Endothelial cell (in vitro differentiated cells): ENCODE measurements at regions not wholly inside any gene's neighbourhood (a gene's known extent, or its start where the extent isn't known, plus 50 kb on each side); places are given as distances from the start of the nearest gene placed in this dataset.

Experiments used
- DNase-seq: peaks from one replicate; pipeline ENCODE4 v3.0.0; 2021; ENCODE audit warnings: low spot score
- H3K27ac Mint-ChIP-seq: one replicate; pipeline ENCODE4 v1.8.0; 2021; ENCODE audit warnings: mixed read lengths, inconsistent platforms; ENCODE audit not compliant: unreplicated experiment
- H3K27me3 Mint-ChIP-seq: one replicate; pipeline ENCODE4 v1.8.0; 2021; ENCODE audit warnings: mild to moderate bottlenecking, moderate library complexity, mixed read lengths, inconsistent platforms; ENCODE audit not compliant: unreplicated experiment
- H3K36me3 Mint-ChIP-seq: one replicate; pipeline ENCODE4 v1.8.0; 2021; ENCODE audit warnings: mild to moderate bottlenecking, low read depth, mixed read lengths, inconsistent platforms; ENCODE audit not compliant: unreplicated experiment
- H3K4me1 Mint-ChIP-seq: one replicate; pipeline ENCODE4 v1.8.0; 2021; ENCODE audit warnings: mild to moderate bottlenecking, mixed read lengths, inconsistent platforms; ENCODE audit not compliant: unreplicated experiment
- H3K4me3 Mint-ChIP-seq: one replicate; pipeline ENCODE4 v1.8.0; 2021; ENCODE audit warnings: mild to moderate bottlenecking, mixed read lengths, inconsistent platforms; ENCODE audit not compliant: unreplicated experiment
- H3K9me3 Mint-ChIP-seq: one replicate; pipeline ENCODE4 v1.8.0; 2021; ENCODE audit warnings: mixed read lengths, inconsistent platforms; ENCODE audit not compliant: unreplicated experiment
- TF ChIP-seq, protein P1 (sequence below): fragments of 200-600 bp; sonication (generic); IDR thresholded peaks from one replicate; pipeline ENCODE4 v1.5.0; 2021; ENCODE audit warnings: antibody characterized with exemption; ENCODE audit not compliant: unreplicated experiment

DNA sequence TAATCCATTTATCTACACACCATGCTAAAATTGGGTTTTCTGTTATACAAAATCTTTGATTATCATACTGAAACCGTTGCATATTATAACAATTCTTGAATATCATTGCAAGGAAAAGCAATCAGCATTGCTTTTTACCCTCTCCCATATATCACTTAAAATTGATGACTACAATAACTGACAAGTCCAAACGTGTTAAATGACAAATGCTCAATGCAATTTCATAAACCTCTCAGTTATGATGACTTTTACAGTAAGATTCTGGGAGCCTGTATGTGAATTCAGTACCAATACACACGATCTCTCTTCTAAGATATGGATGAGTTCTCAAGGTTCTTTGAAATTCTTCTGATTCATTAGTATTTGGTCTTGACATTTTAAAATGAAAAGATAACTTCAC, 368.5 kb upstream of the TRIB2 start:
- H3K36me3 Mint-ChIP-seq = no peaks in the 10 kb centered on the region
- H3K27me3 Mint-ChIP-seq = no peaks in the 10 kb centered on the region
- H3K4me1 Mint-ChIP-seq = no peaks in the 10 kb centered on the region
- H3K4me3 Mint-ChIP-seq = no peak overlapping the region
- TF ChIP-seq, protein P1, sequence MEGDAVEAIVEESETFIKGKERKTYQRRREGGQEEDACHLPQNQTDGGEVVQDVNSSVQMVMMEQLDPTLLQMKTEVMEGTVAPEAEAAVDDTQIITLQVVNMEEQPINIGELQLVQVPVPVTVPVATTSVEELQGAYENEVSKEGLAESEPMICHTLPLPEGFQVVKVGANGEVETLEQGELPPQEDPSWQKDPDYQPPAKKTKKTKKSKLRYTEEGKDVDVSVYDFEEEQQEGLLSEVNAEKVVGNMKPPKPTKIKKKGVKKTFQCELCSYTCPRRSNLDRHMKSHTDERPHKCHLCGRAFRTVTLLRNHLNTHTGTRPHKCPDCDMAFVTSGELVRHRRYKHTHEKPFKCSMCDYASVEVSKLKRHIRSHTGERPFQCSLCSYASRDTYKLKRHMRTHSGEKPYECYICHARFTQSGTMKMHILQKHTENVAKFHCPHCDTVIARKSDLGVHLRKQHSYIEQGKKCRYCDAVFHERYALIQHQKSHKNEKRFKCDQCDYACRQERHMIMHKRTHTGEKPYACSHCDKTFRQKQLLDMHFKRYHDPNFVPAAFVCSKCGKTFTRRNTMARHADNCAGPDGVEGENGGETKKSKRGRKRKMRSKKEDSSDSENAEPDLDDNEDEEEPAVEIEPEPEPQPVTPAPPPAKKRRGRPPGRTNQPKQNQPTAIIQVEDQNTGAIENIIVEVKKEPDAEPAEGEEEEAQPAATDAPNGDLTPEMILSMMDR = no peak
- no peak overlapping the region for H3K27ac Mint-ChIP-seq
- DNase-seq = no peak
- no peaks in the 10 kb centered on the region for H3K9me3 Mint-ChIP-seq

DNA sequence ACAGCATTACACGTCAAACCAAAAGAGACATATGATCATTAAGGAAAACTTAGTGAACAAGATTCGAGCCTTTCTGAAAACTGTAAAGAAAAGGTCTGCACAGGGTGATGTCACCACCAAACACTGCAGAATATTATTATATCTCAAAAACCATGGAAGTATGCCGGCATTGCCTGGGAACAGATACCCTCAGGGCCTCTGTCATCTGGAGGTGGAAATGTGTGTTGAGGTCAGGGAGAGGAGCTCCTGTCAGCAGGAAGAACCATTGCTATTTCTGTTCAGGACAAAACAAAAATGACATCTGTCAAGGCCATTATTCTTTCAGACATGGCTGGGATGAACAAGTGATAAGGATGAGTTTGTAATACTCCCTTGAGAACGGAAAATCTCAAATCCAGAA, 365.9 kb upstream of the TRIB2 start:
- Mint-ChIP-seq H3K27me3 (no peaks in the 10 kb centered on the region), H3K27ac (no peak overlapping the region), H3K4me3 (no peak overlapping the region), H3K9me3 (no peaks in the 10 kb centered on the region), H3K36me3 (no peaks in the 10 kb centered on the region), H3K4me1 (no peaks in the 10 kb centered on the region)
- no peak for DNase-seq
- TF ChIP-seq, protein P1 = no peak

DNA sequence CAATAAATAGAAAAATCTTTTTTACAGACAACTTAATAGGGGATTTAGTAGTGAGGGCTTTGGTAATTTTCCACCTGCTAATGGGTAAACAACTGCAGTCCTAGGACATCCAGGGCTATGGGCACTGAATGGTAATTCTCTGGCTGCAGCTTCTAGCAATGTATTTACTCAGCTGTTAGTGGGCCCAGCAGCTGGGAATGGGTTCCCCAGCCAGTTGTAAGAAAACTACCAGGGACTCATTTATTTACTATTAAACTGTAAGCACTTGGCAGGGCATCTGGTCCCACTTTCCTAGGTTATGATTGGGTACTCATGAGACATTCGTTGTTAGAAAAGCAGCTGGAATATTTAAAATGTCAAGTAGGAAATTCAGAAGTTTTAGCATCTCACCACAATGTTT, 363.8 kb upstream of the TRIB2 start:
- Mint-ChIP-seq H3K27ac (no peak overlapping the region), H3K27me3 (peaks cover 2% of the 10 kb centered on the region), H3K4me3 (no peak overlapping the region), H3K36me3 (no peaks in the 10 kb centered on the region), H3K9me3 (no peaks in the 10 kb centered on the region), H3K4me1 (no peaks in the 10 kb centered on the region)
- DNase-seq = no peak
- TF ChIP-seq, protein P1 = no peak

- H3K4me3 Mint-ChIP-seq = no peak overlapping the region
- H3K27ac Mint-ChIP-seq = no peak overlapping the region
- peaks cover 2% of the 10 kb centered on the region for H3K27me3 Mint-ChIP-seq
- no peak for DNase-seq
- no peaks in the 10 kb centered on the region for H3K36me3 Mint-ChIP-seq
- TF ChIP-seq, protein P1 = no peak
- no peaks in the 10 kb centered on the region for H3K9me3 Mint-ChIP-seq
- H3K4me1 Mint-ChIP-seq = no peaks in the 10 kb centered on the region
Measured at GRCh38 chr2:12361506-12361905, 355.2 kb upstream of the TRIB2 start.

DNA sequence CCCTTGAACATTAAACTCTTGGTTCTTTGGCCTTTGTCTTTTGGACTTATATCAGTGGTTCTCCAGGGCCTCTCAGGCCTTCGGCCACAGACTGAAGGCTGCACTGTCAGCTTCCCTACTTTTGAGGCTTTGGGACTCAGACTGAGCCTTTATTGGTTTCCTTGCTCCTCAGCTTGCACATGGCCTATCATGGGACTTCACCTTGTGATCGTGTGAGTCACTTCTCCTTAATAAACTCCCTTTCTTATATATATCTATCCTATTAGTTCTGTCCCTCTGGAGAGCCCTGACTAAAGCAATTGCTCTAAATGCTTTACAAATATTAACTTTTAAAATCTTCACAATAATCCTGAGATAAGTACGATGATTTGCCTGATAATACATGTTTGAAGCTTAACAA, 353.6 kb upstream of the TRIB2 start:
- H3K9me3 Mint-ChIP-seq = no peaks in the 10 kb centered on the region
- H3K4me3 Mint-ChIP-seq = no peak overlapping the region
- H3K36me3 Mint-ChIP-seq = no peaks in the 10 kb centered on the region
- no peak for DNase-seq
- no peaks in the 10 kb centered on the region for H3K4me1 Mint-ChIP-seq
- H3K27ac Mint-ChIP-seq = no peak overlapping the region
- no peaks in the 10 kb centered on the region for H3K27me3 Mint-ChIP-seq
- TF ChIP-seq, protein P1 = no peak
